ENCODE measurements at regions not wholly inside any gene's neighbourhood (a gene's known extent, or its start where the extent isn't known, plus 50 kb on each side); places are given as distances from the start of the nearest gene placed in this dataset.

DNA sequence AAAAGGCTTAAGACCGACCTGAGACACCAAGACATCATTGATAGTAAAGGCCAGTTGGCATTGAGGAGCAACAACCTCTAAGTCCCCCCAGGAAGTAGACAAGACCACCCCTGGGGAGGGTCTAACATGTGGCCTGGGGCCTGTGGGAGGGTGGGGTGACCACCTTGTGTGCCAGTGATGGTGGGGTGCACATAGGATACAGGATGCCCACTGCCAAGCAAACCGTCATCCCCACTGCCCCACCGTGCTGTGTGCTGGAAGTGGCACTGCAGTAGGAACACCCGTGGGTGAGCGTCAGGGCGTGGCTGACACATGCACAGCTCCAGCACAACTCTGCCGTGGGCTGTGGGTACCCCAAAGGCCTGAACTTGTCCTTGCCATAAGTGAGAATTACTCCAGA, 84.3 kb upstream of the LGALSL start:
- no peak for DNase-seq (ENCODE audit: low spot score)

GRCh38 chr2:64371727-64372126, 82.2 kb upstream of the LGALSL start:
- DNase-seq (ENCODE audit: low spot score), result no peak

DNA sequence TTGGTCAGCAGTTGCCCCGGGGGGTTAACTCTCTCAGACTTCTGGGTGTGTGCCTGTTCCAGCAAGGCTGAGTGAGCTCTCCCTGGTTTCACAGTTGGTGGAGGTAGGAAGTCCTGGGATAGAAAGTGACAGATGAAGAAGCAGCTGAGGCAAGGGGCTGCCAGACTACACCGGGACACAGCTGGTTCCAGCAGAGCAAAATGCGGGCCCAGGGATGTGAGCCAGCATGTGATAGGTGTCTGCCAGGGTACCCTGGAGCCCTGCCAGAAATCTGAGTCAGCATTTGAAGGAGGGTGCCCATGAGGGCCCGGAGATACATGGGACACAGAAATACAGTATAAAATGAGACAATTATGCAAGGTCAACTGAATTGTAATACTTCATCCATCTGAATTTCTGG, 79.3 kb upstream of the LGALSL start:
- DNase-seq (ENCODE audit: low spot score), result no peak

DNA sequence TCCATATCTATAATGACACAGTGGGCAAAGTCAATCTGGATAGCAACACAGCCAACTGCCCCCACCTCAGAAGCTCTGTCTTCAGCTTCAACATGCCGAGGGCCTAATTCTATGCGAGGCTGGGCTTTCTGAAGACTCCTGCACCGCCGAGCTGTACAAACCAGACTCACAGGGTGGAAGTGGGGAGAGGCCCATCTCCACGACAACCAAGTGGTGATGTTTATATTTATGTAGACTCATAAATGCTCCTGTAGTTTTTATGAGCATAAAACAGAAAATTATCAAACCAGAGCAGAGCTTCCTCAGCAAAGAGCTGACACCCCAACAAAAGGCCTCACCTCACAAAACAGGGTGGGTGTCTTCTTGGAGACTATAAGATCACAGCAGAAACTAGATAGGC, 77.0 kb upstream of the LGALSL start:
- DNase-seq (ENCODE audit: low spot score), result no peak

DNA sequence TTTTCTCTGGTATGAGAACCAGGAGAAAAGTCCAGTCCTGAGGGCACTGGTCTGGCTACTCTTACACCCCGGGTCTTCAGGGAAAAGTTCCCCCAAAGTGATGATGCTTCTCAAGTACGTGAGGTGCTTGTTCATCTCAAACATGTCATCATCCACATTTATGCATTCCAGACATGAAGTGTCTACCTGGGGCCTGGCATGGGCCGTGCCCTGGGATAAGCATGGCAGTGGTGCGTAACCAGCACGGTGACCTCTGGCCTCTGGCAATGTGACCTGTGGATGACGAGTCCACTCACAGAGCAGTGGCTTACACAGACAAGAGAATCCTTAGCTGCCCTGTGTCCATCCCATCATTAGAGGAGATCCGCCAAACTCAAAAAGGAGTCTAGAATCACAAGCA, 74.8 kb upstream of the LGALSL start:
- DNase-seq (ENCODE audit: low spot score), result no peak

GRCh38 chr2:64380853-64381527, 73.0 kb upstream of the LGALSL start:
- no peak for DNase-seq (ENCODE audit: low spot score)

GRCh38 chr2:64383016-64383591, 70.9 kb upstream of the LGALSL start:
- no peak for DNase-seq (ENCODE audit: low spot score)

GRCh38 chr2:64383881-64384280, 70.1 kb upstream of the LGALSL start:
- no peak for DNase-seq (ENCODE audit: low spot score)

DNA sequence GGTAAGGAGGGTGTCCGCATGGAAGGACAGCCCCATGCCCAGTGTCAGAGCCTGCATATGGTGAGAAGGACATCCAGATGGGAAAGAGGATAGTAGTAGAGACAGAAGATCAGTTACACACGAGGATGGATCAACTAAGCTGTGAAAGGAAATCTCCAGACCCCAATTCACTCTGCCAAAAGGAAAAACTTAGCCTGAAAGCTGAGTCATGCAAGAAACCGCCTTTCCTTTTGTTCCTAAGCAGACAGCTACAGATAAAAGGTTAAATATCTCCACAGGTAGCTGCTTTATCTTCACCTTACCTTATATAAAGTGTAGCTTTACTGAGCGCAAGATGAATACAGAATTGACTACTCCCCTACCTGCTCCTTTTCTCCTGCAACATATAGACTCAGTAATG, 67.3 kb upstream of the LGALSL start:
- no peak for DNase-seq (ENCODE audit: low spot score)

DNA sequence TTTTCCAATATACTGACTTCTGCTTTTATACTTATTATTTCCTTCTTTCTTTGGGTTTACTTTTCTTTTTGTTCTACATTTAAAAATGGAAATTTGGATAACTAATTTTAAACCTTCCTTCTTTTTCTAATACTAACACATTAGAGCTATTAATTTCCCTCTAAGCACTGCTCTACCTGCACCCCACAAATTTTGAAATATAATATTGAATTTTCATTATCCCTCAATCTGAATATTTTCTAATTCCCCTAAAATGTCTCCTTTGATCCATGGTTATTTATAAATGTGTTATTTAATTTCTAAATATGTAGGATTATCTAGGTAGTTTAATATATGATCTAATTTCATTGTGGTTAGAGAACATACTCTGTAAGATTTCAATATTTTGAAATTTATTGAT, 63.4 kb upstream of the LGALSL start:
- DNase-seq (ENCODE audit: low spot score), result no peak

GRCh38 chr2:64391424-64391823, 62.5 kb upstream of the LGALSL start:
- peak; percentile 36 for DNase-seq (ENCODE audit: low spot score)

GRCh38 chr2:64391940-64392339, 62.0 kb upstream of the LGALSL start:
- no peak for DNase-seq (ENCODE audit: low spot score)

- no peak for DNase-seq (ENCODE audit: low spot score)
Observed at GRCh38 chr2:64392529-64392928, 61.4 kb upstream of the LGALSL start.

GRCh38 chr2:64393383-64394010, 60.5 kb upstream of the LGALSL start:
- no peak for DNase-seq (ENCODE audit: low spot score)

DNA sequence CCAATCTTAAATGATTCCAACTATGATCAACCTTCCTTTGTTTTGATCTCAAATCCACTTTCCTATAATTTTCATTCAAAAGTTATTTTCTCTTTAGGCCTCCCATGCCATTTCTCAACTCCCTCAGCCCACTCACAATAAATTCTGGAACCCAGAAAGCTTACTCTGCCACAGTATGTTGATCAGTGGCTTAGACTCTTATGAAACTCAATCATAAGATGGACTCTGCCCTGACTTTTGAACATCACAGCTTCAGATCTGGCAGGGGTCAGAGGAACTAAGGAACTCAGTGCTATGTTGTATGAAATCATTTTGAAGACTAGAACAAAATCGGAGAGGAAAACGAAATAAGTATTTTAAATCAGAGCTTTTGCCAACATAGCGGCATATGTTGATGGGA, 59.8 kb upstream of the LGALSL start:
- no peak for DNase-seq (ENCODE audit: low spot score)

DNA sequence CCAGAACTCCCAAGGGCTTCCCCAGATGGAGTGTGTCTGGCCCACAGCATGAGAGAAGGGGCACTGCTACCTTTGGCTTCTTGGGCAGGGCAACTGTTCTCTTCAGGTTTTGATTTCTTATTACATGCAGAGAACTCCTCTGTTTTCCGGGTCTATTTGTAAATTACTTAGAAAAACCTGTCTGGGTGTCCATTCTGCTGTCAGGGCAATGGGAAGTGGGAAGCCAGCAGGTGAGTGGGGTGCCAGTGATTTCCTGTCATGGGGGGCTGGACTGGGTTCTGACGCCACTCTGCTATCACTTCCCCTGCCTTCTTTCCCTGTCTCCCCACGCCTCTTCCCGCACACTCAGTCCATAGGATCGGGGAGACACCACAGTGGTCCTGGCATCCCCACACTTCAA, 58.0 kb upstream of the LGALSL start:
- DNase-seq (ENCODE audit: low spot score), result no peak

GRCh38 chr2:64396551-64396950, 57.4 kb upstream of the LGALSL start:
- DNase-seq (ENCODE audit: low spot score), result no peak

- no peak for DNase-seq (ENCODE audit: low spot score)
Observed at GRCh38 chr2:64398516-64399129, 55.3 kb upstream of the LGALSL start.

DNA sequence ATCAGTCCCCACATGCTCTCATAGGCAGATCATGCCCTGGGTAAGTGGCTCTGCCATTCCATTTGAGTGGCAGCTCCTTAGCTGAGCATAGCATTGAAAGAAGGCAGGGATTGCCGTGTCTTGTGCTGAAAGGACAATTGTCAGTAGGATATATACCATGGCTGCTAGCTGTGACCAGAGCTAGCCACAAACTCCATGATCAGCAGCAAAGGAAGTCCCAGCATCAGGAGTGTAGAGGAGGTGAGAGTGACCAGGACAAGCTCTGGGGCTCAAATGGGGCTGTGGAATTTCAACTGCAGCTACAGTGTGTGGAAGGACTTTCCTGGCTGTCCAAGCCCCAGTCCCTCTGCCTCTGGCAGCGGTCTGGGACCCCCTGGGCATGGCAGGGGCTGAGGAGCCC, 54.4 kb upstream of the LGALSL start:
- DNase-seq (ENCODE audit: low spot score), result no peak

DNA sequence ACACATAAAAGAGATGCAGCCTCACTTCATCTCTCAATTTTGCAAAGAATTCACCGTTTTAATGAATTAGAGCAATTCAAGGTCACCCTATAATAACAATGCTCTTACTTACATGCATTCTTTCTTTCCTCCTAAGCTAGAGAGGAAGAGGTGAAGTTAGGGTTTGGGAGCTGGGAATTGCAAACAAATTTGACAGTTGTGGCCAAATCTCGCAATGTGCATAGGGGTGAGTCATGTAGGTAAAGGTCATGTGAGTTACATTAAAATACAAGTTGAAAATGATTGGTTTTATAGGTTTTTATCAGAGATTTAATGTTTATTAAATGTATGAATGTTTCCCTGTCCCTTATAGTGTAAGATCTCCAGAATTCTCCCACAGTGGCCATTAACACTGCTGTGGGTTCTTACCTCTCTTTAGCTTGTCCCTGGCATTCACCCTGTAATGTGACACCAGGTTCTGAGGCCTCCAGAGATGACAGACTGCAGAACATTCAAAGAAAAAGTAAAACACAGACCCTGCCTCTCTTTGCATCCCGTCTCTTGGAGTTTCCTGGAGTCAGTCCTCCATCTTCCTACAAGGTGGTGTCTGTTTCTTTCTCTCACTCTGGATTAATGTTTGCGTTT, 53.7 kb upstream of the LGALSL start:
- no peak for DNase-seq (ENCODE audit: low spot score)

DNA sequence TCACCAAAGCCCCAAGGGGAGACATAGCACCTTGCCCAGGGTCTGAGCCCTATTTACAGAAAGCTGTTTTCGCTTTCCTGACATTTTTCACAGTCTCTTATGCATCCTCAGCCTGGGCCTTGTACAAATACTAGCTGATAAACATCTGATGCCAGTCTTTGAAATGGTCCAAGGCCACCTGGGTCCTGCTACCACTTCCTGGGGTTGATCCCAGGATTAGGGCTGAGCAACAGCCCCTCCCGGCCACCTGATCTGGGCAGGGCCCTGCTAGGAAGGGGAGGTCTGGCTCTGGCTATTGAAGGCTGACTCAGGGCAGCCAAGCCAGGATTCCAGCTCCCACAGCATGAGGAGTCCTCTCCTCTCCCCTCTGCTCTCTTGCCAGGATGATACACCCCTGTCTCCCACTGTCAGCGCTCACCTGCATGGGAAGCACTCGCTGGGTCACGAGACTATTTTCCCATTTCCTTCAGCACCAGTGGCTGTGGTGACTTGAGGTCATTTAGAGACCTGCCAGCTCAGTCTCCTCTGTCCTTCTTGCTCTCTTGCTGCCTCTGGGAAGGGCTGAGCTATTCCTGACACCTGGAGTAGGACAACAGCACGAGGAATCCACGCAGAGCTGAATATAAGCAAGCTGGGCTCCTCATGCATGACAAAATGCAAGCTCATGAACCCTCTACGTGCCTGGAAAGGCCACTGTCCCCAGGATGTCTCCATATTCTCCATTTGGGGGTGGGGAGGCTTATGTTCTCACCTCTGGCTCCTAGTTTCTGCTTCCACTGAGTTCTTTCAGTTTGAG, 53.0 kb upstream of the LGALSL start:
- DNase-seq (ENCODE audit: low spot score), result no peak

DNA sequence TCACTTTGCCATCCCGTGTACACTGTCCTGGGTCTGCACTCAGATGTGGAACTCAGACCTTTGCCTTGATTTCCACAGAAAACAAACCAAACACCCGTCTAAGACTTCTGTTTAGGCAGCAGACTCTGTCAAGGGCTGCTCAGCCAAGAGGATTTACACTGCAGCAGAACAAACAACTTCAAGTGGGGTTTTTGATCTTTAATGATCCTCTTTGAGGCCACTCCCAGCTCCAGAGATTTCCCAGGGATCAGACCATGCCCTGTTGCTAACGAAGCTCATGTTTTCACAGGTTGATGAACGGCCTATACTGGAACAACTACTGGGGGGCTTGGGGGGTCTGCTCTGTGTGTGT, 52.5 kb upstream of the LGALSL start:
- DNase-seq (ENCODE audit: low spot score), result no peak

Data from hepatic stellate cell (primary cell).